SK-N-SH (cell line): ENCODE measurements at regions not wholly inside any gene's neighbourhood (a gene's known extent, or its start where the extent isn't known, plus 50 kb on each side); places are given as distances from the start of the nearest gene placed in this dataset.

Experiments
- EP300 ChIP-seq, 2 experiments: IDR thresholded peaks; 2 replicates each; pipeline versions ENCODE4 v1.4.0 to v1.6.1; 2012; ENCODE audit warnings: borderline replicate concordance in 1 of 2, low read depth in 1 of 2, low read length in 1 of 2
- FOXJ3 ChIP-seq: sonication (generic); formaldehyde crosslinking; IDR thresholded peaks from 2 replicates; pipeline ENCODE4 v1.5.1; 2020; ENCODE audit warnings: mild to moderate bottlenecking, missing genetic modification reagents
- FOXM1 ChIP-seq: IDR thresholded peaks from 2 replicates; pipeline ENCODE4 v1.4.0; 2012; ENCODE audit warnings: low read depth, mild to moderate bottlenecking
- GATA2 ChIP-seq: sonication (generic); formaldehyde crosslinking; IDR thresholded peaks from 2 replicates; pipeline ENCODE4 v1.5.0; 2020; ENCODE audit warnings: mild to moderate bottlenecking, missing genetic modification reagents
- JUND ChIP-seq: IDR thresholded peaks from 2 replicates; pipeline ENCODE4 v1.4.0; 2012
- MEF2A ChIP-seq: IDR thresholded peaks from 2 replicates; pipeline ENCODE4 v1.4.0; 2012; ENCODE audit warnings: low read depth, borderline replicate concordance
- POLR2AphosphoS5 ChIP-seq: IDR thresholded peaks from 2 replicates; pipeline ENCODE4 v1.6.1; 2012; ENCODE audit warnings: low read depth, low read length
- RXRA ChIP-seq: IDR thresholded peaks from 2 replicates; pipeline ENCODE4 v1.4.0; 2012; ENCODE audit warnings: low read depth, mild to moderate bottlenecking, borderline replicate concordance
- TF ChIP-seq, protein P1 (sequence below): fragments of 200-600 bp; sonication (generic); IDR thresholded peaks from 2 replicates; pipeline ENCODE4 v1.6.1; 2017; ENCODE audit warnings: antibody characterized with exemption, mild to moderate bottlenecking, moderate library complexity
- TF ChIP-seq, protein P2 (sequence below): IDR thresholded peaks from 2 replicates; pipeline ENCODE4 v1.6.1; 2012; ENCODE audit warnings: mild to moderate bottlenecking, low read depth, low read length, moderate library complexity
- TF ChIP-seq, protein P3 (sequence below): IDR thresholded peaks from 2 replicates; pipeline ENCODE4 v1.4.0; 2012; ENCODE audit warnings: low read depth, borderline replicate concordance
- TF ChIP-seq, protein P4 (sequence below): IDR thresholded peaks from 2 replicates; pipeline ENCODE4 v1.4.0; 2012; ENCODE audit warnings: low read depth

DNA sequence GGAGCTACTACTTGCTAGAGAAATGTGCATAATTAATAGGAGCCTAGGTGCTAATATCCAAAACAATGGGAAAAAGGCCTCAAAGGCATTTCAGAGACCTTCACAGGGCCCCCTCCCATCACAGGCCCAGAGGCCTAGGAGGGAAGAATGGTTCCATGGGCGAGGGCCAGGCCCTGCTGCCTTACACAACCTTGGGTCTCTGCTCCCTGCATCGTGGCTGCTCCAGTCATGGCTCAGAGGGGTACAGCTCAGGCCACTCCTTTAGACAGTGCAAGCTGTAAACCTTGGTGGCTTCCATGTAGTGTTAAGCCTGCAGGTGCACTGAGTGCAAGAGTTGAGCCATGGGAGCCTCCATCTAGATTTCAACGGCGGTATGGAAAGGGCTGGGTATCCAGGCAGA, 429.2 kb downstream of the FIGN start:
- no peak for TF ChIP-seq POLR2AphosphoS5
- TF ChIP-seq, protein P1, sequence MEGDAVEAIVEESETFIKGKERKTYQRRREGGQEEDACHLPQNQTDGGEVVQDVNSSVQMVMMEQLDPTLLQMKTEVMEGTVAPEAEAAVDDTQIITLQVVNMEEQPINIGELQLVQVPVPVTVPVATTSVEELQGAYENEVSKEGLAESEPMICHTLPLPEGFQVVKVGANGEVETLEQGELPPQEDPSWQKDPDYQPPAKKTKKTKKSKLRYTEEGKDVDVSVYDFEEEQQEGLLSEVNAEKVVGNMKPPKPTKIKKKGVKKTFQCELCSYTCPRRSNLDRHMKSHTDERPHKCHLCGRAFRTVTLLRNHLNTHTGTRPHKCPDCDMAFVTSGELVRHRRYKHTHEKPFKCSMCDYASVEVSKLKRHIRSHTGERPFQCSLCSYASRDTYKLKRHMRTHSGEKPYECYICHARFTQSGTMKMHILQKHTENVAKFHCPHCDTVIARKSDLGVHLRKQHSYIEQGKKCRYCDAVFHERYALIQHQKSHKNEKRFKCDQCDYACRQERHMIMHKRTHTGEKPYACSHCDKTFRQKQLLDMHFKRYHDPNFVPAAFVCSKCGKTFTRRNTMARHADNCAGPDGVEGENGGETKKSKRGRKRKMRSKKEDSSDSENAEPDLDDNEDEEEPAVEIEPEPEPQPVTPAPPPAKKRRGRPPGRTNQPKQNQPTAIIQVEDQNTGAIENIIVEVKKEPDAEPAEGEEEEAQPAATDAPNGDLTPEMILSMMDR: no peak
- no peak for TF ChIP-seq MEF2A
- TF ChIP-seq, protein P2, sequence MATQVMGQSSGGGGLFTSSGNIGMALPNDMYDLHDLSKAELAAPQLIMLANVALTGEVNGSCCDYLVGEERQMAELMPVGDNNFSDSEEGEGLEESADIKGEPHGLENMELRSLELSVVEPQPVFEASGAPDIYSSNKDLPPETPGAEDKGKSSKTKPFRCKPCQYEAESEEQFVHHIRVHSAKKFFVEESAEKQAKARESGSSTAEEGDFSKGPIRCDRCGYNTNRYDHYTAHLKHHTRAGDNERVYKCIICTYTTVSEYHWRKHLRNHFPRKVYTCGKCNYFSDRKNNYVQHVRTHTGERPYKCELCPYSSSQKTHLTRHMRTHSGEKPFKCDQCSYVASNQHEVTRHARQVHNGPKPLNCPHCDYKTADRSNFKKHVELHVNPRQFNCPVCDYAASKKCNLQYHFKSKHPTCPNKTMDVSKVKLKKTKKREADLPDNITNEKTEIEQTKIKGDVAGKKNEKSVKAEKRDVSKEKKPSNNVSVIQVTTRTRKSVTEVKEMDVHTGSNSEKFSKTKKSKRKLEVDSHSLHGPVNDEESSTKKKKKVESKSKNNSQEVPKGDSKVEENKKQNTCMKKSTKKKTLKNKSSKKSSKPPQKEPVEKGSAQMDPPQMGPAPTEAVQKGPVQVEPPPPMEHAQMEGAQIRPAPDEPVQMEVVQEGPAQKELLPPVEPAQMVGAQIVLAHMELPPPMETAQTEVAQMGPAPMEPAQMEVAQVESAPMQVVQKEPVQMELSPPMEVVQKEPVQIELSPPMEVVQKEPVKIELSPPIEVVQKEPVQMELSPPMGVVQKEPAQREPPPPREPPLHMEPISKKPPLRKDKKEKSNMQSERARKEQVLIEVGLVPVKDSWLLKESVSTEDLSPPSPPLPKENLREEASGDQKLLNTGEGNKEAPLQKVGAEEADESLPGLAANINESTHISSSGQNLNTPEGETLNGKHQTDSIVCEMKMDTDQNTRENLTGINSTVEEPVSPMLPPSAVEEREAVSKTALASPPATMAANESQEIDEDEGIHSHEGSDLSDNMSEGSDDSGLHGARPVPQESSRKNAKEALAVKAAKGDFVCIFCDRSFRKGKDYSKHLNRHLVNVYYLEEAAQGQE: no peak
- TF ChIP-seq RXRA: no peak
- no peak for TF ChIP-seq FOXJ3 (CRISPR knock-in tag)
- TF ChIP-seq EP300 (IDR thresholded peaks at IDR 0.05; ENCODE audit: borderline replicate concordance in 1 of 2, low read depth in 1 of 2, low read length in 1 of 2): no peak
- TF ChIP-seq, protein P3, sequence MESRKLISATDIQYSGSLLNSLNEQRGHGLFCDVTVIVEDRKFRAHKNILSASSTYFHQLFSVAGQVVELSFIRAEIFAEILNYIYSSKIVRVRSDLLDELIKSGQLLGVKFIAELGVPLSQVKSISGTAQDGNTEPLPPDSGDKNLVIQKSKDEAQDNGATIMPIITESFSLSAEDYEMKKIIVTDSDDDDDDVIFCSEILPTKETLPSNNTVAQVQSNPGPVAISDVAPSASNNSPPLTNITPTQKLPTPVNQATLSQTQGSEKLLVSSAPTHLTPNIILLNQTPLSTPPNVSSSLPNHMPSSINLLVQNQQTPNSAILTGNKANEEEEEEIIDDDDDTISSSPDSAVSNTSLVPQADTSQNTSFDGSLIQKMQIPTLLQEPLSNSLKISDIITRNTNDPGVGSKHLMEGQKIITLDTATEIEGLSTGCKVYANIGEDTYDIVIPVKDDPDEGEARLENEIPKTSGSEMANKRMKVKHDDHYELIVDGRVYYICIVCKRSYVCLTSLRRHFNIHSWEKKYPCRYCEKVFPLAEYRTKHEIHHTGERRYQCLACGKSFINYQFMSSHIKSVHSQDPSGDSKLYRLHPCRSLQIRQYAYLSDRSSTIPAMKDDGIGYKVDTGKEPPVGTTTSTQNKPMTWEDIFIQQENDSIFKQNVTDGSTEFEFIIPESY: no peak
- TF ChIP-seq, protein P4, sequence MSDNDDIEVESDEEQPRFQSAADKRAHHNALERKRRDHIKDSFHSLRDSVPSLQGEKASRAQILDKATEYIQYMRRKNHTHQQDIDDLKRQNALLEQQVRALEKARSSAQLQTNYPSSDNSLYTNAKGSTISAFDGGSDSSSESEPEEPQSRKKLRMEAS: no peak
- TF ChIP-seq FOXM1: no peak
- no peak for TF ChIP-seq GATA2 (CRISPR knock-in tag)
- TF ChIP-seq JUND: no peak
